ENCODE measurements at regions not wholly inside any gene's neighbourhood (a gene's known extent, or its start where the extent isn't known, plus 50 kb on each side); places are given as distances from the start of the nearest gene placed in this dataset.

DNA sequence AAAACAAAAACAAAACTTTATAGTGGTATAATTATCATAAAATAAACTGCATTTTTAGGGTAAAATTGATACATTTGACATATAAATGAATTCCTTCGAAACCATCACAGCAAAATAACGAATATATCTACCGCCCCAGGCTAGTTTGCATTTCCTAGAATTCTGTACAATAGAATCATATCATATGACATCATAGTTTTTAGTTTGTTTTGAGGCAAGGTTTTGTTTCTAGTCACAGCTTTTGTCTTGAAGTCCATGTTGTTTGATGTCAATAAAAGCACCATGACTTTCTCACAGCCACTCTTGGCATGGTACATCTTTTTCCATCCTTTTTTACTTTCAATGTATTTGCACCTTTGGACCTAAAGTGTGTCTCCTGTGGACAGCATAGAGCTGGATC lies 102.9 kb downstream of the FOXL3 start:
- Histone ChIP-seq H4K8ac (replicated peaks; ENCODE audit: insufficient read length, low read depth, low read length) (no peak overlapping the region), H3K27me3 (ENCODE audit: insufficient read depth, low read length) (no peaks in the 10 kb centered on the region), H2AFZ (ENCODE audit: low read length) (no peak overlapping the region), H4K91ac (ENCODE audit: insufficient read length, low read depth, low read length) (no peak overlapping the region), H2BK5ac (ENCODE audit: insufficient read length, low read length) (no peak overlapping the region), H3K14ac (ENCODE audit: insufficient read depth, low read length) (no peak overlapping the region), H3K56ac (ENCODE audit: insufficient read length, low read depth, low read length) (no peak overlapping the region), H3K18ac (ENCODE audit: insufficient read length, low read depth, low read length) (no peak overlapping the region), H4K5ac (ENCODE audit: insufficient read length, low read depth, low read length) (no peak overlapping the region), H3K23me2 (ENCODE audit: insufficient read length, low read depth, low read length, poor library complexity, severe bottlenecking) (no peaks in the 10 kb centered on the region), H3K4me2 (ENCODE audit: insufficient read depth, insufficient read length, low read length) (no peak overlapping the region), H2AK5ac (ENCODE audit: insufficient read length, low read length) (no peak overlapping the region), H4K20me1 (ENCODE audit: control insufficient read depth, insufficient read depth, insufficient read length) (no peaks in the 10 kb centered on the region), H3K9ac (ENCODE audit: extremely low read depth, insufficient read length, low read length) (no peak overlapping the region), H3K27ac (ENCODE audit: insufficient read length, low read depth, low read length) (no peak overlapping the region), H2BK120ac (ENCODE audit: low read depth, low read length, poor library complexity, severe bottlenecking) (no peak overlapping the region), H3K79me2 (ENCODE audit: insufficient read depth, low read length) (no peaks in the 10 kb centered on the region), H3T11ph (ENCODE audit: low read length) (no peak overlapping the region), H3K23ac (ENCODE audit: insufficient read length, low read depth, low read length) (no peak overlapping the region), H2BK12ac (ENCODE audit: insufficient read length, low read depth, low read length) (no peak overlapping the region), H2BK15ac (ENCODE audit: low read depth, low read length) (no peak overlapping the region), H2BK20ac (ENCODE audit: low read depth, low read length, poor library complexity, severe bottlenecking) (no peak overlapping the region), H3K79me1 (ENCODE audit: insufficient read depth, low read depth, low read length, poor library complexity, severe bottlenecking) (no peaks in the 10 kb centered on the region), H3K4me1 (ENCODE audit: insufficient read depth, low read length) (no peaks in the 10 kb centered on the region), H3K4ac (ENCODE audit: low read depth, low read length) (no peak overlapping the region), H3K9me3 (ENCODE audit: control insufficient read depth, low read depth, low read length) (peaks cover 5% of the 10 kb centered on the region)
- peaks cover 0 to 3% of the 10 kb centered on the region in 2 experiments; a peak in 1 of 4 replicates for H3K4me1 Mint-ChIP-seq
- WGBS (ENCODE audit: extremely low coverage, insufficient read length, low lambda C conversion rate), result no CpG with 5 or more reads among the region's 3 CpGs
- no peak overlapping the region for H3K27ac Mint-ChIP-seq
- H3K27me3 Mint-ChIP-seq (ENCODE audit: low read depth), result peaks cover 19% of the 10 kb centered on the region
- DNase-seq, result no peak
- TF ChIP-seq, protein P1, sequence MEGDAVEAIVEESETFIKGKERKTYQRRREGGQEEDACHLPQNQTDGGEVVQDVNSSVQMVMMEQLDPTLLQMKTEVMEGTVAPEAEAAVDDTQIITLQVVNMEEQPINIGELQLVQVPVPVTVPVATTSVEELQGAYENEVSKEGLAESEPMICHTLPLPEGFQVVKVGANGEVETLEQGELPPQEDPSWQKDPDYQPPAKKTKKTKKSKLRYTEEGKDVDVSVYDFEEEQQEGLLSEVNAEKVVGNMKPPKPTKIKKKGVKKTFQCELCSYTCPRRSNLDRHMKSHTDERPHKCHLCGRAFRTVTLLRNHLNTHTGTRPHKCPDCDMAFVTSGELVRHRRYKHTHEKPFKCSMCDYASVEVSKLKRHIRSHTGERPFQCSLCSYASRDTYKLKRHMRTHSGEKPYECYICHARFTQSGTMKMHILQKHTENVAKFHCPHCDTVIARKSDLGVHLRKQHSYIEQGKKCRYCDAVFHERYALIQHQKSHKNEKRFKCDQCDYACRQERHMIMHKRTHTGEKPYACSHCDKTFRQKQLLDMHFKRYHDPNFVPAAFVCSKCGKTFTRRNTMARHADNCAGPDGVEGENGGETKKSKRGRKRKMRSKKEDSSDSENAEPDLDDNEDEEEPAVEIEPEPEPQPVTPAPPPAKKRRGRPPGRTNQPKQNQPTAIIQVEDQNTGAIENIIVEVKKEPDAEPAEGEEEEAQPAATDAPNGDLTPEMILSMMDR (conservative IDR thresholded peaks at IDR 0.05), result no peak
- peaks cover 4 to 26% (median 13%) of the 10 kb centered on the region in 3 experiments for H3K36me3 Mint-ChIP-seq (ENCODE audit: insufficient read depth in 1 of 3, low read depth in 3 of 3)
- no peak overlapping the region for H3K4me3 Mint-ChIP-seq
- peaks cover 49% of the 10 kb centered on the region in 2 experiments for H3K9me3 Mint-ChIP-seq
